ENCODE measurements at regions not wholly inside any gene's neighbourhood (a gene's known extent, or its start where the extent isn't known, plus 50 kb on each side); places are given as distances from the start of the nearest gene placed in this dataset.

DNA sequence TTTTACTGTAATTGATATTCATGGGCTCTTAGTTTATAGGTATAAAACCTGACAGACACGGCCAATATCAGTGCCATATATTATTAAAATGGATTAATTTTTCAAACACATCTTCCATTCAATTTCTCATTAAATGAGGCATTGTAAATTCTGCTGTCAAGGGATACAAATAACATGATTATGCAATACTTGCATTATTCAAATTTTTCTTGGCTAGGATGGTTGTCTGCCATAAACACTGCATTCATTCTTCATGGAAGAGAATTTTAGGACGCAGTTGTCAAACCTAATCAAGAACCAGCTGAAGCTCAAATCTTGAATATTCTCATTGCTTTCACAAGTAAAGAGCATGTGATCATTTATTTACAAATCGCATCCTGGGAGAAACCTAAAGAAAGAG, 255.6 kb downstream of the RDH14 start:
- Histone ChIP-seq H3K4me1 (ENCODE audit: control insufficient read depth in 4 of 4, insufficient read depth in 4 of 4, low read length in 3 of 4) (no peaks in the 10 kb centered on the region), H3K27me3 (ENCODE audit: control insufficient read depth in 4 of 4, insufficient read depth in 4 of 4, low read length in 3 of 4) (no peaks in the 10 kb centered on the region), H3K9me3 (ENCODE audit: control insufficient read depth in 4 of 4, low read length in 3 of 4) (no peaks in the 10 kb centered on the region), H3K9ac (ENCODE audit: low read depth in 1 of 2, low read length in 2 of 2) (no peak overlapping the region), H3K4me3 (ENCODE audit: low read depth in 1 of 3, low read length in 3 of 3) (no peak overlapping the region), H3K36me3 (ENCODE audit: control insufficient read depth in 4 of 4, insufficient read depth in 3 of 4, low read depth in 1 of 4, low read length in 3 of 4) (no peaks in the 10 kb centered on the region), H3K27ac (ENCODE audit: low read depth in 1 of 2, low read length in 2 of 2) (no peak overlapping the region)
- DNase-seq (ENCODE audit: low spot score): no peak
- TF ChIP-seq RAD21 (IDR thresholded peaks at IDR 0.05) (no peak), RXRA (IDR thresholded peaks at IDR 0.05) (no peak), YY1 (IDR thresholded peaks at IDR 0.05) (no peak), HNF4A (conservative IDR thresholded peaks at IDR 0.05) (no peak), EGR1 (IDR thresholded peaks at IDR 0.05; ENCODE audit: low read depth in 2 of 2) (no peak), JUND (IDR thresholded peaks at IDR 0.05) (no peak), GABPA (IDR thresholded peaks at IDR 0.05 in 1 of 2, conservative IDR thresholded peaks at IDR 0.05 in 1 of 2) (no peak), TAF1 (conservative IDR thresholded peaks at IDR 0.05) (no peak), NR2F2 (IDR thresholded peaks at IDR 0.05) (no peak), FOXA2 (IDR thresholded peaks at IDR 0.05) (no peak)
- TF ChIP-seq, protein P1, sequence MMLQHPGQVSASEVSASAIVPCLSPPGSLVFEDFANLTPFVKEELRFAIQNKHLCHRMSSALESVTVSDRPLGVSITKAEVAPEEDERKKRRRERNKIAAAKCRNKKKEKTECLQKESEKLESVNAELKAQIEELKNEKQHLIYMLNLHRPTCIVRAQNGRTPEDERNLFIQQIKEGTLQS (IDR thresholded peaks at IDR 0.05): no peak
- TF ChIP-seq, protein P2, sequence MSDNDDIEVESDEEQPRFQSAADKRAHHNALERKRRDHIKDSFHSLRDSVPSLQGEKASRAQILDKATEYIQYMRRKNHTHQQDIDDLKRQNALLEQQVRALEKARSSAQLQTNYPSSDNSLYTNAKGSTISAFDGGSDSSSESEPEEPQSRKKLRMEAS (IDR thresholded peaks at IDR 0.05): no peak
- TF ChIP-seq, protein P3, sequence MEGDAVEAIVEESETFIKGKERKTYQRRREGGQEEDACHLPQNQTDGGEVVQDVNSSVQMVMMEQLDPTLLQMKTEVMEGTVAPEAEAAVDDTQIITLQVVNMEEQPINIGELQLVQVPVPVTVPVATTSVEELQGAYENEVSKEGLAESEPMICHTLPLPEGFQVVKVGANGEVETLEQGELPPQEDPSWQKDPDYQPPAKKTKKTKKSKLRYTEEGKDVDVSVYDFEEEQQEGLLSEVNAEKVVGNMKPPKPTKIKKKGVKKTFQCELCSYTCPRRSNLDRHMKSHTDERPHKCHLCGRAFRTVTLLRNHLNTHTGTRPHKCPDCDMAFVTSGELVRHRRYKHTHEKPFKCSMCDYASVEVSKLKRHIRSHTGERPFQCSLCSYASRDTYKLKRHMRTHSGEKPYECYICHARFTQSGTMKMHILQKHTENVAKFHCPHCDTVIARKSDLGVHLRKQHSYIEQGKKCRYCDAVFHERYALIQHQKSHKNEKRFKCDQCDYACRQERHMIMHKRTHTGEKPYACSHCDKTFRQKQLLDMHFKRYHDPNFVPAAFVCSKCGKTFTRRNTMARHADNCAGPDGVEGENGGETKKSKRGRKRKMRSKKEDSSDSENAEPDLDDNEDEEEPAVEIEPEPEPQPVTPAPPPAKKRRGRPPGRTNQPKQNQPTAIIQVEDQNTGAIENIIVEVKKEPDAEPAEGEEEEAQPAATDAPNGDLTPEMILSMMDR (IDR thresholded peaks at IDR 0.05; ENCODE audit: low read depth, low read length, missing input control): no peak
- TF ChIP-seq, protein P4, sequence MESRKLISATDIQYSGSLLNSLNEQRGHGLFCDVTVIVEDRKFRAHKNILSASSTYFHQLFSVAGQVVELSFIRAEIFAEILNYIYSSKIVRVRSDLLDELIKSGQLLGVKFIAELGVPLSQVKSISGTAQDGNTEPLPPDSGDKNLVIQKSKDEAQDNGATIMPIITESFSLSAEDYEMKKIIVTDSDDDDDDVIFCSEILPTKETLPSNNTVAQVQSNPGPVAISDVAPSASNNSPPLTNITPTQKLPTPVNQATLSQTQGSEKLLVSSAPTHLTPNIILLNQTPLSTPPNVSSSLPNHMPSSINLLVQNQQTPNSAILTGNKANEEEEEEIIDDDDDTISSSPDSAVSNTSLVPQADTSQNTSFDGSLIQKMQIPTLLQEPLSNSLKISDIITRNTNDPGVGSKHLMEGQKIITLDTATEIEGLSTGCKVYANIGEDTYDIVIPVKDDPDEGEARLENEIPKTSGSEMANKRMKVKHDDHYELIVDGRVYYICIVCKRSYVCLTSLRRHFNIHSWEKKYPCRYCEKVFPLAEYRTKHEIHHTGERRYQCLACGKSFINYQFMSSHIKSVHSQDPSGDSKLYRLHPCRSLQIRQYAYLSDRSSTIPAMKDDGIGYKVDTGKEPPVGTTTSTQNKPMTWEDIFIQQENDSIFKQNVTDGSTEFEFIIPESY (IDR thresholded peaks at IDR 0.05): no peak
- WGBS: 90% methylated on average over 3 of the region's 3 CpGs

DNA sequence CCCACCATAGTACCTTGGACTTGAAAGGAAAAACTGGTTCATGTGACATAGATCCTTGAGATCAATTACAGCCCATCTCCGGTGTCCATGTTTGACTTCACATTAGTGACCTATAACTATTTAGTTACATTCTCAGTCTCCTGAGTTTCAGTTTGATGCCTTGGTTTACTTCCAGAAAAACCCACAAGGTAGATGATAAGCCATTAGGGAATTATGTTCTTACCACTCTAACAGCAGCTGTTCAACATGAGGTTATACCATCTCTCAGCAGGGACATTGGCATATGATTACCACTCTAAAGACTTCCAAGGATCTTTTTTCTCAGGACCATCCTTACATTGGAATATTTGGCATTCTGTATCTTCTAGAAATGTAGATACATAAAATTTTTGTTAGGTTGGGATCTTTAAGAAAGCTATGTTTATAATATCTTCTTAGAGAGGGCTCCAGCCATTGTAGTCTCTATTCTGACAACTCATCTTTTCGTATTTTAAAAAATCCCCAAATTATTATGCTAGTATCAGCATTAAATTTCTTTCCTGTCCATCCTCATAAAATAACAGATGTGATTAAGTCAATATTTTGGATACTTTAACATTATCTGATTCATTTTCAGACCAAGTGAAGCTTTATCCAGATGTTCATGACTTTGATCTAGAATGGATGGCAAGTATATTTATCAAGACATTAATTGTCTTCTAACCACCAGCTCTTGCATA, 258.9 kb downstream of the RDH14 start:
- peaks cover 0 to 4% (median 0%) of the 10 kb centered on the region in 4 donors for H3K4me1 ChIP-seq (ENCODE audit: control insufficient read depth in 4 of 4, insufficient read depth in 4 of 4, low read length in 3 of 4)
- H3K27ac ChIP-seq (ENCODE audit: low read depth in 1 of 2, low read length in 2 of 2): no peak overlapping the region
- DNase-seq (ENCODE audit: low spot score): no peak
- no peaks in the 10 kb centered on the region for H3K36me3 ChIP-seq (ENCODE audit: control insufficient read depth in 4 of 4, insufficient read depth in 3 of 4, low read depth in 1 of 4, low read length in 3 of 4)
- 89% methylated on average over 2 of the region's 2 CpGs for WGBS
- no peak overlapping the region for H3K4me3 ChIP-seq (ENCODE audit: low read depth in 1 of 3, low read length in 3 of 3)
- no peak overlapping the region for H3K9ac ChIP-seq (ENCODE audit: low read depth in 1 of 2, low read length in 2 of 2)
- no peaks in the 10 kb centered on the region for H3K27me3 ChIP-seq (ENCODE audit: control insufficient read depth in 4 of 4, insufficient read depth in 4 of 4, low read length in 3 of 4)
- TF ChIP-seq, protein P3 (IDR thresholded peaks at IDR 0.05; ENCODE audit: low read depth, low read length, missing input control): no peak
- TF ChIP-seq FOXA2 (IDR thresholded peaks at IDR 0.05) (no peak), HNF4G (IDR thresholded peaks at IDR 0.05) (no peak), NR2F2 (IDR thresholded peaks at IDR 0.05) (no peak), EGR1 (IDR thresholded peaks at IDR 0.05; ENCODE audit: low read depth in 2 of 2) (no peak), HNF4A (conservative IDR thresholded peaks at IDR 0.05) (no peak), GABPA (IDR thresholded peaks at IDR 0.05 in 1 of 2, conservative IDR thresholded peaks at IDR 0.05 in 1 of 2) (no peak), YY1 (IDR thresholded peaks at IDR 0.05) (no peak), RXRA (IDR thresholded peaks at IDR 0.05) (no peak), TAF1 (conservative IDR thresholded peaks at IDR 0.05) (no peak), JUND (IDR thresholded peaks at IDR 0.05) (no peak), RAD21 (IDR thresholded peaks at IDR 0.05) (no peak)
- TF ChIP-seq, protein P4 (IDR thresholded peaks at IDR 0.05): no peak
- TF ChIP-seq, protein P5, sequence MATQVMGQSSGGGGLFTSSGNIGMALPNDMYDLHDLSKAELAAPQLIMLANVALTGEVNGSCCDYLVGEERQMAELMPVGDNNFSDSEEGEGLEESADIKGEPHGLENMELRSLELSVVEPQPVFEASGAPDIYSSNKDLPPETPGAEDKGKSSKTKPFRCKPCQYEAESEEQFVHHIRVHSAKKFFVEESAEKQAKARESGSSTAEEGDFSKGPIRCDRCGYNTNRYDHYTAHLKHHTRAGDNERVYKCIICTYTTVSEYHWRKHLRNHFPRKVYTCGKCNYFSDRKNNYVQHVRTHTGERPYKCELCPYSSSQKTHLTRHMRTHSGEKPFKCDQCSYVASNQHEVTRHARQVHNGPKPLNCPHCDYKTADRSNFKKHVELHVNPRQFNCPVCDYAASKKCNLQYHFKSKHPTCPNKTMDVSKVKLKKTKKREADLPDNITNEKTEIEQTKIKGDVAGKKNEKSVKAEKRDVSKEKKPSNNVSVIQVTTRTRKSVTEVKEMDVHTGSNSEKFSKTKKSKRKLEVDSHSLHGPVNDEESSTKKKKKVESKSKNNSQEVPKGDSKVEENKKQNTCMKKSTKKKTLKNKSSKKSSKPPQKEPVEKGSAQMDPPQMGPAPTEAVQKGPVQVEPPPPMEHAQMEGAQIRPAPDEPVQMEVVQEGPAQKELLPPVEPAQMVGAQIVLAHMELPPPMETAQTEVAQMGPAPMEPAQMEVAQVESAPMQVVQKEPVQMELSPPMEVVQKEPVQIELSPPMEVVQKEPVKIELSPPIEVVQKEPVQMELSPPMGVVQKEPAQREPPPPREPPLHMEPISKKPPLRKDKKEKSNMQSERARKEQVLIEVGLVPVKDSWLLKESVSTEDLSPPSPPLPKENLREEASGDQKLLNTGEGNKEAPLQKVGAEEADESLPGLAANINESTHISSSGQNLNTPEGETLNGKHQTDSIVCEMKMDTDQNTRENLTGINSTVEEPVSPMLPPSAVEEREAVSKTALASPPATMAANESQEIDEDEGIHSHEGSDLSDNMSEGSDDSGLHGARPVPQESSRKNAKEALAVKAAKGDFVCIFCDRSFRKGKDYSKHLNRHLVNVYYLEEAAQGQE (IDR thresholded peaks at IDR 0.05): no peak
- TF ChIP-seq, protein P2 (IDR thresholded peaks at IDR 0.05): no peak
- TF ChIP-seq, protein P1 (IDR thresholded peaks at IDR 0.05): no peak
- no peaks in the 10 kb centered on the region for H3K9me3 ChIP-seq (ENCODE audit: control insufficient read depth in 4 of 4, low read length in 3 of 4)

Data from liver (tissue), 8 donors.